ENCODE measurements at regions not wholly inside any gene's neighbourhood (a gene's known extent, or its start where the extent isn't known, plus 50 kb on each side); places are given as distances from the start of the nearest gene placed in this dataset.

- POLR2A ChIA-PET: no interaction called here
- H3K27ac ChIP-seq (ENCODE audit: extremely low read depth, low read depth, low read length): no peak overlapping the region
- H3K36me3 ChIP-seq (ENCODE audit: control insufficient read depth in 2 of 2, insufficient read depth in 1 of 2, low read length in 2 of 2): no peaks in the 10 kb centered on the region
- CTCF ChIA-PET: no interaction called here
- no peaks in the 10 kb centered on the region for H3K4me1 ChIP-seq (ENCODE audit: control insufficient read depth, insufficient read depth, low read length)
- no peaks in the 10 kb centered on the region for H3K9me3 ChIP-seq (ENCODE audit: control insufficient read depth, insufficient read depth, low read depth, low read length)
- TF ChIP-seq ZNF704 (tag by site-specific recombination; IDR thresholded peaks at IDR 0.05): no peak
- TF ChIP-seq ATF2 (tag by site-specific recombination; IDR thresholded peaks at IDR 0.05; ENCODE audit: low read depth): no peak
- TF ChIP-seq ZNF274 (IDR thresholded peaks at IDR 0.05; ENCODE audit: low read length): no peak
- no peak for TF ChIP-seq ZNF274 (tag by site-specific recombination; IDR thresholded peaks at IDR 0.05; ENCODE audit: borderline replicate concordance)
- no peak for TF ChIP-seq ZNF664 (tag by site-specific recombination; IDR thresholded peaks at IDR 0.05)
- no peak for TF ChIP-seq ZNF549 (tag by site-specific recombination; IDR thresholded peaks at IDR 0.05)
- no peak for TF ChIP-seq ZNF561 (tag by site-specific recombination; IDR thresholded peaks at IDR 0.05; ENCODE audit: borderline replicate concordance)
- H3K4me3 ChIP-seq (ENCODE audit: low read depth, low read length): no peak overlapping the region
Observed at GRCh38 chr4:164536814-164537213, 217.1 kb upstream of the SMIM31 start.

GRCh38 chr4:164538097-164538496 is 215.8 kb upstream of the SMIM31 start:
- Histone ChIP-seq H3K27ac (ENCODE audit: extremely low read depth, low read depth, low read length) (no peak overlapping the region), H3K36me3 (ENCODE audit: control insufficient read depth in 2 of 2, insufficient read depth in 1 of 2, low read length in 2 of 2) (no peaks in the 10 kb centered on the region), H3K4me1 (ENCODE audit: control insufficient read depth, insufficient read depth, low read length) (no peaks in the 10 kb centered on the region), H3K9me3 (ENCODE audit: control insufficient read depth, insufficient read depth, low read depth, low read length) (no peaks in the 10 kb centered on the region), H3K4me3 (ENCODE audit: low read depth, low read length) (no peak overlapping the region)
- POLR2A ChIA-PET: no interaction called here
- TF ChIP-seq ZBTB17 (tag by site-specific recombination; IDR thresholded peaks at IDR 0.05): no peak
- no peak for TF ChIP-seq ZNF777 (tag by site-specific recombination; IDR thresholded peaks at IDR 0.05; ENCODE audit: borderline replicate concordance)
- TF ChIP-seq ZNF658 (tag by site-specific recombination; IDR thresholded peaks at IDR 0.05): no peak
- TF ChIP-seq ZNF529 (tag by site-specific recombination; IDR thresholded peaks at IDR 0.05; ENCODE audit: insufficient replicate concordance): no peak
- no peak for TF ChIP-seq ZNF623 (tag by site-specific recombination; IDR thresholded peaks at IDR 0.05)
- no peak for TF ChIP-seq ZNF132 (tag by site-specific recombination; IDR thresholded peaks at IDR 0.05; ENCODE audit: borderline replicate concordance)
- no peak for TF ChIP-seq REST (tag by site-specific recombination; IDR thresholded peaks at IDR 0.05)
- TF ChIP-seq ZNF221 (tag by site-specific recombination; IDR thresholded peaks at IDR 0.05; ENCODE audit: borderline replicate concordance): no peak
- CTCF ChIA-PET: no interaction called here

- Histone ChIP-seq H3K36me3 (ENCODE audit: control insufficient read depth in 2 of 2, insufficient read depth in 1 of 2, low read length in 2 of 2) (no peaks in the 10 kb centered on the region), H3K4me3 (ENCODE audit: low read depth, low read length) (no peak overlapping the region), H3K9me3 (ENCODE audit: control insufficient read depth, insufficient read depth, low read depth, low read length) (no peaks in the 10 kb centered on the region), H3K4me1 (ENCODE audit: control insufficient read depth, insufficient read depth, low read length) (no peaks in the 10 kb centered on the region), H3K27ac (ENCODE audit: extremely low read depth, low read depth, low read length) (no peak overlapping the region)
- POLR2A ChIA-PET: no interaction called here
- CTCF ChIA-PET: no interaction called here
- TF ChIP-seq REST (tag by site-specific recombination; IDR thresholded peaks at IDR 0.05): no peak
- no peak for TF ChIP-seq SP3 (tag by site-specific recombination; IDR thresholded peaks at IDR 0.05)
- no peak for TF ChIP-seq ZNF449 (tag by site-specific recombination; IDR thresholded peaks at IDR 0.05)
- no peak for TF ChIP-seq ZBTB49 (tag by site-specific recombination; IDR thresholded peaks at IDR 0.05; ENCODE audit: low read depth)
Observed at GRCh38 chr4:164540987-164541386, 212.9 kb upstream of the SMIM31 start.
